ENCODE measurements at regions not wholly inside any gene's neighbourhood (a gene's known extent, or its start where the extent isn't known, plus 50 kb on each side); places are given as distances from the start of the nearest gene placed in this dataset.

DNA sequence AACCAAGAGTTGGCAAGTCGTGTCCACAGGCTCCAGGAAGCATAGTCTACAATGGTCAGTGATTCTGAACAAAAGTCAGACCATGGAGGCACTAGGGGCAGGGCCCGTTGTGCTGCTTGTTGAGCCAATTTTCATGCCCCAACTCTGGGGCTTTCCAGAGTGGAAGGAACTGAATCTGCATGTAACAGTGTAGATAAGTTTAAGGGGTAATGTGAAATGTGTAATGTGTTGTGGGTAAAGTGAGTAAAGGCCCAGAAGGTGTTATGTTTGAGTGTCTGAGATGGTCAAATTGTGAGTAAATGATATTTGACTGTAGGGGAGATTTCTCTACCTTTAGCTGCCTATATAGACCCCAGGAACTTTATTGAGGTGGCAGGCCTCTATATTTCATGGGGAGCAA is 1336.5 kb upstream of the SLC39A10 start:
- H3K27ac ChIP-seq (ENCODE audit: low read depth, low read length, poor library complexity, severe bottlenecking) = no peak overlapping the region
- no peaks in the 10 kb centered on the region for H3K4me1 ChIP-seq (ENCODE audit: insufficient read depth, low read length, poor library complexity, severe bottlenecking)
- CTCF ChIA-PET = no interaction called here
- no peaks in the 10 kb centered on the region for H3K9me3 ChIP-seq (ENCODE audit: low read depth, low read length, poor library complexity, severe bottlenecking)
- no peak overlapping the region for H3K4me3 ChIP-seq (ENCODE audit: low read depth, low read length, poor library complexity, severe bottlenecking)
- TF ChIP-seq, protein P1, sequence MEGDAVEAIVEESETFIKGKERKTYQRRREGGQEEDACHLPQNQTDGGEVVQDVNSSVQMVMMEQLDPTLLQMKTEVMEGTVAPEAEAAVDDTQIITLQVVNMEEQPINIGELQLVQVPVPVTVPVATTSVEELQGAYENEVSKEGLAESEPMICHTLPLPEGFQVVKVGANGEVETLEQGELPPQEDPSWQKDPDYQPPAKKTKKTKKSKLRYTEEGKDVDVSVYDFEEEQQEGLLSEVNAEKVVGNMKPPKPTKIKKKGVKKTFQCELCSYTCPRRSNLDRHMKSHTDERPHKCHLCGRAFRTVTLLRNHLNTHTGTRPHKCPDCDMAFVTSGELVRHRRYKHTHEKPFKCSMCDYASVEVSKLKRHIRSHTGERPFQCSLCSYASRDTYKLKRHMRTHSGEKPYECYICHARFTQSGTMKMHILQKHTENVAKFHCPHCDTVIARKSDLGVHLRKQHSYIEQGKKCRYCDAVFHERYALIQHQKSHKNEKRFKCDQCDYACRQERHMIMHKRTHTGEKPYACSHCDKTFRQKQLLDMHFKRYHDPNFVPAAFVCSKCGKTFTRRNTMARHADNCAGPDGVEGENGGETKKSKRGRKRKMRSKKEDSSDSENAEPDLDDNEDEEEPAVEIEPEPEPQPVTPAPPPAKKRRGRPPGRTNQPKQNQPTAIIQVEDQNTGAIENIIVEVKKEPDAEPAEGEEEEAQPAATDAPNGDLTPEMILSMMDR (conservative IDR thresholded peaks at IDR 0.05; ENCODE audit: low read depth, low read length) = no peak
- TF ChIP-seq EZH2 (IDR thresholded peaks at IDR 0.05; ENCODE audit: borderline replicate concordance, low read depth, low read length, poor library complexity, severe bottlenecking) = no peak
- no peaks in the 10 kb centered on the region for H3K36me3 ChIP-seq (ENCODE audit: insufficient read depth, low read length, poor library complexity, severe bottlenecking)
- no peaks in the 10 kb centered on the region for H3K27me3 ChIP-seq (replicated peaks; ENCODE audit: insufficient read depth, low read depth, low read length, poor library complexity)
- no peak for DNase-seq (ENCODE audit: low spot score)
- intact Hi-C loops (cut with micrococcal nuclease; ENCODE audit: unreplicated experiment) = no loop called here
- POLR2A ChIA-PET (ENCODE audit: low non-redundant PET) = no interaction called here
- BruUV-seq (replicated peaks) = no TSS peak

GRCh38 chr2:194319222-194319992 is 1337.6 kb upstream of the SLC39A10 start:
- H3K9me3 ChIP-seq (ENCODE audit: low read depth, low read length, poor library complexity, severe bottlenecking) = no peaks in the 10 kb centered on the region
- intact Hi-C loops (cut with micrococcal nuclease; ENCODE audit: unreplicated experiment) = loop anchor here (10.0 kb wide), 1 partner anchor 135 kb away; no protein-coding TSS in a partner anchor
- H3K27ac ChIP-seq (ENCODE audit: low read depth, low read length, poor library complexity, severe bottlenecking) = no peak overlapping the region
- no peaks in the 10 kb centered on the region for H3K27me3 ChIP-seq (replicated peaks; ENCODE audit: insufficient read depth, low read depth, low read length, poor library complexity)
- BruUV-seq (replicated peaks) = no TSS peak
- ChIA-PET CTCF (no interaction called here), POLR2A (ENCODE audit: low non-redundant PET) (no interaction called here)
- H3K4me3 ChIP-seq (ENCODE audit: low read depth, low read length, poor library complexity, severe bottlenecking) = no peak overlapping the region
- TF ChIP-seq EZH2 (IDR thresholded peaks at IDR 0.05; ENCODE audit: borderline replicate concordance, low read depth, low read length, poor library complexity, severe bottlenecking) = no peak
- TF ChIP-seq, protein P1 (conservative IDR thresholded peaks at IDR 0.05; ENCODE audit: low read depth, low read length) = 0 out of 2 replicates have a peak, but pooled peaks have one; percentile 21
- DNase-seq (ENCODE audit: low spot score) = peak; percentile 1
- no peaks in the 10 kb centered on the region for H3K4me1 ChIP-seq (ENCODE audit: insufficient read depth, low read length, poor library complexity, severe bottlenecking)
- H3K36me3 ChIP-seq (ENCODE audit: insufficient read depth, low read length, poor library complexity, severe bottlenecking) = no peaks in the 10 kb centered on the region

GRCh38 chr2:194314042-194314441 is 1343.0 kb upstream of the SLC39A10 start:
- no peak for DNase-seq (ENCODE audit: low spot score)
- Histone ChIP-seq H3K9me3 (ENCODE audit: low read depth, low read length, poor library complexity, severe bottlenecking) (no peaks in the 10 kb centered on the region), H3K36me3 (ENCODE audit: insufficient read depth, low read length, poor library complexity, severe bottlenecking) (no peaks in the 10 kb centered on the region), H3K27ac (ENCODE audit: low read depth, low read length, poor library complexity, severe bottlenecking) (no peak overlapping the region), H3K27me3 (replicated peaks; ENCODE audit: insufficient read depth, low read depth, low read length, poor library complexity) (no peaks in the 10 kb centered on the region), H3K4me1 (ENCODE audit: insufficient read depth, low read length, poor library complexity, severe bottlenecking) (no peaks in the 10 kb centered on the region), H3K4me3 (ENCODE audit: low read depth, low read length, poor library complexity, severe bottlenecking) (no peak overlapping the region)
- BruUV-seq (replicated peaks) = no TSS peak
- TF ChIP-seq, protein P1 (conservative IDR thresholded peaks at IDR 0.05; ENCODE audit: low read depth, low read length) = no peak
- TF ChIP-seq EZH2 (IDR thresholded peaks at IDR 0.05; ENCODE audit: borderline replicate concordance, low read depth, low read length, poor library complexity, severe bottlenecking) = no peak
- ChIA-PET POLR2A (ENCODE audit: low non-redundant PET) (no interaction called here), CTCF (no interaction called here)
- intact Hi-C loops (cut with micrococcal nuclease; ENCODE audit: unreplicated experiment) = loop anchor here (10.0 kb wide), 1 partner anchor 129 kb away; no protein-coding TSS in a partner anchor
